ENCODE measurements at regions not wholly inside any gene's neighbourhood (a gene's known extent, or its start where the extent isn't known, plus 50 kb on each side); places are given as distances from the start of the nearest gene placed in this dataset.

DNA sequence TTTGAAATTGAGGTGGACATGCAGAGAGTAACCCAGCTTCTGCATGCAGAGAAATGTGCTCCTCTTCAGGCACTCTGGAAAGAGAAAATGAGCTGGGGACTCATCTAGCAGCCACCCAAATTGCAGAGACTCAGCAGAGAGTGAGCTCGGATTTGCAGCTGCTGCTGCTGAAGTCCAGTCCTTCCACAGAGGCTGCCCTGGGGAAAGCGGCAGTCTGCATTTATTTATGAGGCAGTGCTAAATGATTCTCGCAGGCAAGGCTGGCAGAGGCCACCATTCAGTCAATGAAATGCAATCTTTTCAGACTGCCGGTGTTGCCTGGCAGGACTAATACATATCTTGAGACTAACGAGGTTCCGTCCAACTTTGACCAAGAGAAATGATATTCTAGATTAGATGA is 404.8 kb downstream of the NLGN4X start:
- H3K27me3 ChIP-seq (ENCODE audit: control insufficient read depth in 2 of 2, insufficient read depth in 2 of 2, low read length in 2 of 2), result no peaks in the 10 kb centered on the region
- DNase-seq (ENCODE audit: extremely low read depth in 1 of 4, low spot score in 3 of 4) (no peak), ATAC-seq (no peak), FAIRE-seq (no peak)
- 3% methylated on average over 5 of the region's 6 CpGs for WGBS (ENCODE audit: insufficient coverage, low coverage, missing lambda C conversion rate)
- in situ Hi-C loops (cut with MboI), result no loop called here
- H2AFZ ChIP-seq (ENCODE audit: low read depth, low read length), result no peak overlapping the region
- H3K4me1 ChIP-seq (replicated peaks in 1 of 2; ENCODE audit: control insufficient read depth in 2 of 2, insufficient read depth in 2 of 2, low read length in 2 of 2), result no peaks in the 10 kb centered on the region
- no peak overlapping the region for H3K9ac ChIP-seq (ENCODE audit: insufficient read depth in 1 of 2, low read depth in 2 of 2, low read length in 2 of 2)
- no peak overlapping the region for H3K4me3 ChIP-seq
- H3K27ac ChIP-seq (ENCODE audit: extremely low read depth, low read depth, low read length), result no peak overlapping the region
- no peaks in the 10 kb centered on the region for H3K9me1 ChIP-seq (ENCODE audit: control insufficient read depth, insufficient read depth, low read length)
- H3K4me2 ChIP-seq (ENCODE audit: insufficient read depth, low read length), result no peak overlapping the region
- no peaks in the 10 kb centered on the region for H3K79me2 ChIP-seq (ENCODE audit: control insufficient read depth, insufficient read depth, low read length)
- intact Hi-C loops (cut with micrococcal nuclease), result no loop called here
- H3K9me3 ChIP-seq (replicated peaks; ENCODE audit: control insufficient read depth, insufficient read depth, low read depth, low read length), result no peaks in the 10 kb centered on the region
- BruUV-seq (replicated peaks), result no TSS peak
- no peaks in the 10 kb centered on the region for H3K36me3 ChIP-seq (ENCODE audit: control insufficient read depth, insufficient read depth, low read length)
- ChIA-PET POLR2A (no interaction called here), CTCF (ENCODE audit: low intra/inter-chr PET ratio) (no interaction called here)
- no peaks in the 10 kb centered on the region for H4K20me1 ChIP-seq (replicated peaks; ENCODE audit: control insufficient read depth, insufficient read depth, low read length)
- TF ChIP-seq CHD2 (IDR thresholded peaks at IDR 0.05; ENCODE audit: low read depth, low read length) (no peak), SMARCE1 (IDR thresholded peaks at IDR 0.05) (no peak), ATF6 (CRISPR knock-in tag; IDR thresholded peaks at IDR 0.05) (no peak), TCF7 (IDR thresholded peaks at IDR 0.05; ENCODE audit: borderline replicate concordance) (no peak), HDAC6 (IDR thresholded peaks at IDR 0.05; ENCODE audit: low read depth, low read length) (no peak), RBM39 (optimal IDR thresholded peaks at IDR 0.05; ENCODE audit: low read depth, low read length) (no peak), CAMTA2 (CRISPR knock-in tag; conservative IDR thresholded peaks at IDR 0.05) (no peak), HNRNPLL (IDR thresholded peaks at IDR 0.05; ENCODE audit: low read depth, low read length, poor library complexity, severe bottlenecking) (no peak), HMG20A (CRISPR knock-in tag; conservative IDR thresholded peaks at IDR 0.05) (no peak), ZNF778 (CRISPR knock-in tag; IDR thresholded peaks at IDR 0.05) (no peak), OTX1 (CRISPR knock-in tag; IDR thresholded peaks at IDR 0.05) (no peak)
- TF ChIP-seq, protein P1, sequence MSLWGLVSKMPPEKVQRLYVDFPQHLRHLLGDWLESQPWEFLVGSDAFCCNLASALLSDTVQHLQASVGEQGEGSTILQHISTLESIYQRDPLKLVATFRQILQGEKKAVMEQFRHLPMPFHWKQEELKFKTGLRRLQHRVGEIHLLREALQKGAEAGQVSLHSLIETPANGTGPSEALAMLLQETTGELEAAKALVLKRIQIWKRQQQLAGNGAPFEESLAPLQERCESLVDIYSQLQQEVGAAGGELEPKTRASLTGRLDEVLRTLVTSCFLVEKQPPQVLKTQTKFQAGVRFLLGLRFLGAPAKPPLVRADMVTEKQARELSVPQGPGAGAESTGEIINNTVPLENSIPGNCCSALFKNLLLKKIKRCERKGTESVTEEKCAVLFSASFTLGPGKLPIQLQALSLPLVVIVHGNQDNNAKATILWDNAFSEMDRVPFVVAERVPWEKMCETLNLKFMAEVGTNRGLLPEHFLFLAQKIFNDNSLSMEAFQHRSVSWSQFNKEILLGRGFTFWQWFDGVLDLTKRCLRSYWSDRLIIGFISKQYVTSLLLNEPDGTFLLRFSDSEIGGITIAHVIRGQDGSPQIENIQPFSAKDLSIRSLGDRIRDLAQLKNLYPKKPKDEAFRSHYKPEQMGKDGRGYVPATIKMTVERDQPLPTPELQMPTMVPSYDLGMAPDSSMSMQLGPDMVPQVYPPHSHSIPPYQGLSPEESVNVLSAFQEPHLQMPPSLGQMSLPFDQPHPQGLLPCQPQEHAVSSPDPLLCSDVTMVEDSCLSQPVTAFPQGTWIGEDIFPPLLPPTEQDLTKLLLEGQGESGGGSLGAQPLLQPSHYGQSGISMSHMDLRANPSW (CRISPR knock-in tag; IDR thresholded peaks at IDR 0.05), result no peak
- TF ChIP-seq, protein P2, sequence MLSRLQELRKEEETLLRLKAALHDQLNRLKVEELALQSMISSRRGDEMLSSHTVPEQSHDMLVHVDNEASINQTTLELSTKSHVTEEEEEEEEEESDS (CRISPR knock-in tag; IDR thresholded peaks at IDR 0.05), result no peak
- TF ChIP-seq, protein P3, sequence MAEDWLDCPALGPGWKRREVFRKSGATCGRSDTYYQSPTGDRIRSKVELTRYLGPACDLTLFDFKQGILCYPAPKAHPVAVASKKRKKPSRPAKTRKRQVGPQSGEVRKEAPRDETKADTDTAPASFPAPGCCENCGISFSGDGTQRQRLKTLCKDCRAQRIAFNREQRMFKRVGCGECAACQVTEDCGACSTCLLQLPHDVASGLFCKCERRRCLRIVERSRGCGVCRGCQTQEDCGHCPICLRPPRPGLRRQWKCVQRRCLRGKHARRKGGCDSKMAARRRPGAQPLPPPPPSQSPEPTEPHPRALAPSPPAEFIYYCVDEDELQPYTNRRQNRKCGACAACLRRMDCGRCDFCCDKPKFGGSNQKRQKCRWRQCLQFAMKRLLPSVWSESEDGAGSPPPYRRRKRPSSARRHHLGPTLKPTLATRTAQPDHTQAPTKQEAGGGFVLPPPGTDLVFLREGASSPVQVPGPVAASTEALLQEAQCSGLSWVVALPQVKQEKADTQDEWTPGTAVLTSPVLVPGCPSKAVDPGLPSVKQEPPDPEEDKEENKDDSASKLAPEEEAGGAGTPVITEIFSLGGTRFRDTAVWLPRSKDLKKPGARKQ (CRISPR knock-in tag; IDR thresholded peaks at IDR 0.05), result no peak
- TF ChIP-seq, protein P4, sequence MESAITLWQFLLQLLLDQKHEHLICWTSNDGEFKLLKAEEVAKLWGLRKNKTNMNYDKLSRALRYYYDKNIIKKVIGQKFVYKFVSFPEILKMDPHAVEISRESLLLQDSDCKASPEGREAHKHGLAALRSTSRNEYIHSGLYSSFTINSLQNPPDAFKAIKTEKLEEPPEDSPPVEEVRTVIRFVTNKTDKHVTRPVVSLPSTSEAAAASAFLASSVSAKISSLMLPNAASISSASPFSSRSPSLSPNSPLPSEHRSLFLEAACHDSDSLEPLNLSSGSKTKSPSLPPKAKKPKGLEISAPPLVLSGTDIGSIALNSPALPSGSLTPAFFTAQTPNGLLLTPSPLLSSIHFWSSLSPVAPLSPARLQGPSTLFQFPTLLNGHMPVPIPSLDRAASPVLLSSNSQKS (CRISPR knock-in tag; IDR thresholded peaks at IDR 0.05), result no peak
- TF ChIP-seq, protein P5, sequence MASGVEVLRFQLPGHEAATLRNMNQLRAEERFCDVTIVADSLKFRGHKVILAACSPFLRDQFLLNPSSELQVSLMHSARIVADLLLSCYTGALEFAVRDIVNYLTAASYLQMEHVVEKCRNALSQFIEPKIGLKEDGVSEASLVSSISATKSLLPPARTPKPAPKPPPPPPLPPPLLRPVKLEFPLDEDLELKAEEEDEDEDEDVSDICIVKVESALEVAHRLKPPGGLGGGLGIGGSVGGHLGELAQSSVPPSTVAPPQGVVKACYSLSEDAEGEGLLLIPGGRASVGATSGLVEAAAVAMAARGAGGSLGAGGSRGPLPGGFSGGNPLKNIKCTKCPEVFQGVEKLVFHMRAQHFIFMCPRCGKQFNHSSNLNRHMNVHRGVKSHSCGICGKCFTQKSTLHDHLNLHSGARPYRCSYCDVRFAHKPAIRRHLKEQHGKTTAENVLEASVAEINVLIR (CRISPR knock-in tag; IDR thresholded peaks at IDR 0.05), result no peak
